Stomach (tissue), 8 donors: ENCODE measurements at regions not wholly inside any gene's neighbourhood (a gene's known extent, or its start where the extent isn't known, plus 50 kb on each side); places are given as distances from the start of the nearest gene placed in this dataset.

Experiments
- DNase-seq, 2 donors: peaks; one replicate each; pipeline versions ENCODE4 v3.0.0 to v3.0.0-alpha.2; 2013 to 2019
- H3K27ac ChIP-seq, 5 donors: fragments of 200-600 bp in 4 of 5; sonication (generic) in 4 of 5; one replicate each; pipeline ENCODE4 v1.5.1; 2013 to 2019; ENCODE audit warnings: mild to moderate bottlenecking in 1 of 5, moderate library complexity in 1 of 5
- H3K27me3 ChIP-seq, 3 donors: fragments of 200-600 bp; sonication (generic); one replicate each; pipeline ENCODE4 v1.5.1; 2017 to 2019; ENCODE audit warnings: mixed run types in 1 of 3
- H3K36me3 ChIP-seq, 4 donors: fragments of 200-600 bp; sonication (generic); 1 replicate in 3 of 4; 2 replicates in 1 of 4; pipeline ENCODE4 v1.5.1; 2016 to 2019
- H3K4me1 ChIP-seq, 4 donors: fragments of 200-600 bp; sonication (generic); one replicate each; pipeline ENCODE4 v1.5.1; 2016 to 2019
- H3K4me3 ChIP-seq, 4 donors: fragments of 200-600 bp; sonication (generic) in 3 of 4; one replicate each; pipeline ENCODE4 v1.5.1; 2016 to 2019; ENCODE audit warnings: mild to moderate bottlenecking in 1 of 4
- H3K9me3 ChIP-seq, 4 donors: fragments of 200-600 bp; sonication (generic); one replicate each; pipeline ENCODE4 v1.5.1; 2016 to 2019
- CTCF ChIP-seq, 7 experiments: fragments of 450-650 bp in 4 of 7; fragments of 200-600 bp in 3 of 7; sonication (generic) in 3 of 7; IDR thresholded peaks; one replicate each; pipeline ENCODE4 v1.5.1; 2016 to 2019; ENCODE audit warnings: antibody characterized with exemption in 7 of 7, control low read depth in 2 of 7, mild to moderate bottlenecking in 1 of 7
- EP300 ChIP-seq: sonication (generic); formaldehyde crosslinking; IDR thresholded peaks from one replicate; pipeline ENCODE4 v1.6.1; 2017; ENCODE audit warnings: antibody characterized with exemption
- POLR2A ChIP-seq, 4 donors: fragments of 450-650 bp; IDR thresholded peaks; one replicate each; pipeline ENCODE4 v1.6.1; 2016; ENCODE audit warnings: antibody characterized with exemption in 4 of 4, control low read depth in 2 of 4, mild to moderate bottlenecking in 1 of 4, moderate library complexity in 1 of 4
- POLR2AphosphoS5 ChIP-seq, 3 donors: sonication (generic); formaldehyde crosslinking; IDR thresholded peaks; one replicate each; pipeline ENCODE4 v1.6.1; 2016; ENCODE audit warnings: antibody characterized with exemption in 3 of 3
- WGBS, 5 donors: extraction: QIAGEN DNeasy Blood & Tissue Kit in 3 of 5; methylation state at CpG; one replicate each; pipeline versions ENCODE4 v1.1.5 to v1.1.7; 2013 to 2018; 5-methylcytosine and 5-hydroxymethylcytosine counted together
- intact Hi-C: fragments of 100-400 bp; cut with DNase I; formaldehyde crosslinking; loops from one replicate; pipeline ENCODE4 v1.15.1; 2023; ENCODE audit warnings: low total_unique reads
- donor health status: healthy with polysubstance abuse.
- donor health status: Bipolar disorder and iron deficiency.
- donor health status: healthy.

- TF ChIP-seq POLR2A (IDR thresholded peaks at IDR 0.05) (no peak), EP300 (no peak), CTCF (IDR thresholded peaks at IDR 0.05) (no peak), POLR2AphosphoS5 (IDR thresholded peaks at IDR 0.05) (no peak)
- 80 to 84% (median 83%) methylated on average over 7 of the region's 7 CpGs for WGBS, 5 donors
- no peaks in the 10 kb centered on the region for H3K36me3 ChIP-seq
- intact Hi-C loops = no loop called here
- H3K9me3 ChIP-seq = peaks cover 0 to 22% (median 15%) of the 10 kb centered on the region in 4 donors
- H3K27me3 ChIP-seq = peaks cover 0 to 22% (median 0%) of the 10 kb centered on the region in 3 donors
- H3K4me1 ChIP-seq = no peaks in the 10 kb centered on the region
- no peak overlapping the region for H3K27ac ChIP-seq
- H3K4me3 ChIP-seq = no peak overlapping the region
- DNase-seq = no peak
Observed at GRCh38 chr10:131673396-131673795, 227.4 kb upstream of the PPP2R2D start.

- DNase-seq = no peak
- Histone ChIP-seq H3K36me3 (no peaks in the 10 kb centered on the region), H3K4me1 (no peaks in the 10 kb centered on the region), H3K4me3 (no peak overlapping the region), H3K27ac (no peak overlapping the region), H3K27me3 (peaks cover 0 to 26% (median 0%) of the 10 kb centered on the region in 3 donors), H3K9me3 (peaks cover 0 to 27% (median 15%) of the 10 kb centered on the region in 4 donors)
- 86 to 94% (median 93%) methylated on average over 4 to 9 of the region's 9 CpGs for WGBS, 5 donors
- intact Hi-C loops = no loop called here
- TF ChIP-seq EP300 (no peak), POLR2AphosphoS5 (IDR thresholded peaks at IDR 0.05) (no peak), CTCF (IDR thresholded peaks at IDR 0.05) (no peak), POLR2A (IDR thresholded peaks at IDR 0.05) (no peak)
Observed at GRCh38 chr10:131674130-131674529, 226.7 kb upstream of the PPP2R2D start.

GRCh38 chr10:131675104-131675503 lies 225.7 kb upstream of the PPP2R2D start:
- H3K9me3 ChIP-seq = peaks cover 0 to 27% (median 15%) of the 10 kb centered on the region in 4 donors
- H3K36me3 ChIP-seq = no peaks in the 10 kb centered on the region
- intact Hi-C loops = no loop called here
- 79 to 88% (median 84%) methylated on average over 13 of the region's 13 CpGs for WGBS, 5 donors
- H3K27ac ChIP-seq = no peak overlapping the region
- no peak overlapping the region for H3K4me3 ChIP-seq
- H3K4me1 ChIP-seq = no peaks in the 10 kb centered on the region
- peaks cover 0 to 26% (median 0%) of the 10 kb centered on the region in 3 donors for H3K27me3 ChIP-seq
- no peak for DNase-seq
- TF ChIP-seq CTCF (IDR thresholded peaks at IDR 0.05) (no peak), POLR2A (IDR thresholded peaks at IDR 0.05) (no peak), EP300 (no peak), POLR2AphosphoS5 (IDR thresholded peaks at IDR 0.05) (no peak)

GRCh38 chr10:131676046-131676799 lies 224.6 kb upstream of the PPP2R2D start:
- Histone ChIP-seq H3K27me3 (peaks cover 0 to 26% (median 0%) of the 10 kb centered on the region in 3 donors), H3K36me3 (no peaks in the 10 kb centered on the region), H3K9me3 (peaks cover 0 to 22% (median 15%) of the 10 kb centered on the region in 4 donors), H3K4me3 (no peak overlapping the region), H3K27ac (no peak overlapping the region), H3K4me1 (no peaks in the 10 kb centered on the region)
- TF ChIP-seq CTCF (IDR thresholded peaks at IDR 0.05) = no peak
- TF ChIP-seq POLR2AphosphoS5 (IDR thresholded peaks at IDR 0.05) = no peak
- no peak for TF ChIP-seq EP300
- no peak for TF ChIP-seq POLR2A (IDR thresholded peaks at IDR 0.05)
- intact Hi-C loops = no loop called here
- WGBS, 5 donors = 82 to 84% (median 83%) methylated on average over 28 of the region's 28 CpGs
- no peak for DNase-seq
